CD14-positive monocyte (primary cell): ENCODE measurements at regions not wholly inside any gene's neighbourhood (a gene's known extent, or its start where the extent isn't known, plus 50 kb on each side); places are given as distances from the start of the nearest gene placed in this dataset.

Experiments
- DNase-seq, 3 donors: peaks; one replicate each; pipeline ENCODE4 v3.0.0-alpha.2; 2011 to 2022
- H2AFZ ChIP-seq: 2 replicates; pipeline ENCODE4 v1.6.0; 2012; ENCODE audit warnings: mild to moderate bottlenecking, low read depth, low read length, inconsistent platforms; ENCODE audit not compliant: insufficient read depth, poor library complexity, severe bottlenecking
- H3K27ac ChIP-seq, 2 donors: 1 replicate in 1 of 2; 2 replicates in 1 of 2; pipeline ENCODE4 v1.5.1; 2012 to 2013; ENCODE audit warnings: low read length in 2 of 2, control low read depth in 1 of 2, inconsistent platforms in 1 of 2, low read depth in 1 of 2, mild to moderate bottlenecking in 1 of 2
- H3K27me3 ChIP-seq, 2 donors: one replicate each; pipeline versions ENCODE4 v1.6.0 to v1.6.1; 2011 to 2013; ENCODE audit warnings: low read length in 2 of 2; ENCODE audit not compliant: control insufficient read depth in 2 of 2, insufficient read depth in 2 of 2
- H3K36me3 ChIP-seq, 2 donors: replicated peaks in 1 of 2; 1 replicate in 1 of 2; 2 replicates in 1 of 2; pipeline versions ENCODE4 v1.5.1 to v1.6.1; 2012 to 2013; ENCODE audit warnings: low read length in 2 of 2, control low read depth in 1 of 2, inconsistent platforms in 1 of 2, mild to moderate bottlenecking in 1 of 2; ENCODE audit not compliant: insufficient read depth in 2 of 2, control insufficient read depth in 1 of 2
- H3K4me1 ChIP-seq, 2 donors: 1 replicate in 1 of 2; 2 replicates in 1 of 2; pipeline versions ENCODE4 v1.5.1 to v1.6.1; 2012 to 2013; ENCODE audit warnings: low read length in 2 of 2, control low read depth in 1 of 2, inconsistent platforms in 1 of 2, mild to moderate bottlenecking in 1 of 2, moderate library complexity in 1 of 2; ENCODE audit not compliant: insufficient read depth in 2 of 2, control insufficient read depth in 1 of 2
- H3K4me2 ChIP-seq: replicated peaks from 2 replicates; pipeline ENCODE3; 2012; ENCODE audit warnings: low read length, moderate library complexity, mild to moderate bottlenecking; ENCODE audit not compliant: poor library complexity, severe bottlenecking; ENCODE audit errors: extremely low read depth
- H3K4me3 ChIP-seq, 3 experiments: fragments of 200-600 bp in 1 of 3; sonication (generic) in 1 of 3; replicated peaks in 1 of 3; 1 replicate in 2 of 3; 2 replicates in 1 of 3; pipeline ENCODE4 v1.5.1; 2011 to 2013; ENCODE audit warnings: low read length in 3 of 3, mild to moderate bottlenecking in 3 of 3, control low read depth in 2 of 3, low read depth in 2 of 3, inconsistent platforms in 1 of 3, moderate library complexity in 1 of 3
- H3K79me2 ChIP-seq: 2 replicates; pipeline ENCODE4 v1.6.0; 2012; ENCODE audit warnings: mild to moderate bottlenecking, control low read depth, inconsistent platforms, low read length, moderate library complexity; ENCODE audit not compliant: insufficient read depth
- H3K9ac ChIP-seq: 2 replicates; pipeline ENCODE4 v1.6.0; 2017; ENCODE audit warnings: low read length, mild to moderate bottlenecking; ENCODE audit not compliant: insufficient read depth, poor library complexity, severe bottlenecking
- H3K9me3 ChIP-seq, 2 donors: replicated peaks in 1 of 2; 1 replicate in 1 of 2; 2 replicates in 1 of 2; pipeline versions ENCODE4 v1.5.1 to v1.6.1; 2012 to 2013; ENCODE audit warnings: low read length in 2 of 2, control low read depth in 1 of 2; ENCODE audit not compliant: control insufficient read depth in 1 of 2, insufficient read depth in 1 of 2
- H4K20me1 ChIP-seq: 2 replicates; pipeline ENCODE4 v1.6.0; 2012; ENCODE audit warnings: mild to moderate bottlenecking, low read length, control low read depth, moderate library complexity; ENCODE audit not compliant: insufficient read depth
- H3K27ac Mint-ChIP-seq, 7 donors: one replicate each; pipeline ENCODE4 v1.8.0; 2020; ENCODE audit warnings: mild to moderate bottlenecking in 7 of 7, mixed read lengths in 7 of 7, moderate library complexity in 6 of 7, inconsistent platforms in 2 of 7
- H3K27me3 Mint-ChIP-seq, 3 donors: one replicate each; pipeline ENCODE4 v1.8.0; 2021 to 2022; ENCODE audit warnings: low read depth in 3 of 3, mild to moderate bottlenecking in 3 of 3, mixed read lengths in 3 of 3, moderate library complexity in 3 of 3, inconsistent platforms in 1 of 3
- H3K36me3 Mint-ChIP-seq, 2 donors: one replicate each; pipeline ENCODE4 v1.8.0; 2020; ENCODE audit warnings: mixed read lengths in 2 of 2, inconsistent platforms in 1 of 2, mild to moderate bottlenecking in 1 of 2
- H3K4me1 Mint-ChIP-seq: one replicate; pipeline ENCODE4 v1.8.0; 2020; ENCODE audit warnings: mild to moderate bottlenecking, mixed read lengths
- H3K4me3 Mint-ChIP-seq, 2 donors: one replicate each; pipeline ENCODE4 v1.8.0; 2020; ENCODE audit warnings: mild to moderate bottlenecking in 2 of 2, mixed read lengths in 2 of 2, moderate library complexity in 1 of 2
- H3K9me3 Mint-ChIP-seq, 7 donors: one replicate each; pipeline ENCODE4 v1.8.0; 2020 to 2022; ENCODE audit warnings: mixed read lengths in 7 of 7, mild to moderate bottlenecking in 6 of 7, moderate library complexity in 6 of 7, inconsistent platforms in 2 of 7
- CTCF ChIP-seq: fragments of 200-600 bp; IDR thresholded peaks from one replicate; pipeline ENCODE4 v1.8.0; 2022; ENCODE audit warnings: antibody characterized with exemption, mild to moderate bottlenecking
- WGBS: methylation state at CpG from one replicate; pipeline ENCODE4 v1.1.5; 2013; ENCODE audit warnings: missing lambda C conversion rate; ENCODE audit not compliant: insufficient coverage; 5-methylcytosine and 5-hydroxymethylcytosine counted together
- intact Hi-C, 2 donors: fragments of 100-400 bp; cut with micrococcal nuclease; formaldehyde crosslinking; loops; one replicate each; pipeline versions ENCODE4 v1.15.0 to v1.15.1; 2023

DNA sequence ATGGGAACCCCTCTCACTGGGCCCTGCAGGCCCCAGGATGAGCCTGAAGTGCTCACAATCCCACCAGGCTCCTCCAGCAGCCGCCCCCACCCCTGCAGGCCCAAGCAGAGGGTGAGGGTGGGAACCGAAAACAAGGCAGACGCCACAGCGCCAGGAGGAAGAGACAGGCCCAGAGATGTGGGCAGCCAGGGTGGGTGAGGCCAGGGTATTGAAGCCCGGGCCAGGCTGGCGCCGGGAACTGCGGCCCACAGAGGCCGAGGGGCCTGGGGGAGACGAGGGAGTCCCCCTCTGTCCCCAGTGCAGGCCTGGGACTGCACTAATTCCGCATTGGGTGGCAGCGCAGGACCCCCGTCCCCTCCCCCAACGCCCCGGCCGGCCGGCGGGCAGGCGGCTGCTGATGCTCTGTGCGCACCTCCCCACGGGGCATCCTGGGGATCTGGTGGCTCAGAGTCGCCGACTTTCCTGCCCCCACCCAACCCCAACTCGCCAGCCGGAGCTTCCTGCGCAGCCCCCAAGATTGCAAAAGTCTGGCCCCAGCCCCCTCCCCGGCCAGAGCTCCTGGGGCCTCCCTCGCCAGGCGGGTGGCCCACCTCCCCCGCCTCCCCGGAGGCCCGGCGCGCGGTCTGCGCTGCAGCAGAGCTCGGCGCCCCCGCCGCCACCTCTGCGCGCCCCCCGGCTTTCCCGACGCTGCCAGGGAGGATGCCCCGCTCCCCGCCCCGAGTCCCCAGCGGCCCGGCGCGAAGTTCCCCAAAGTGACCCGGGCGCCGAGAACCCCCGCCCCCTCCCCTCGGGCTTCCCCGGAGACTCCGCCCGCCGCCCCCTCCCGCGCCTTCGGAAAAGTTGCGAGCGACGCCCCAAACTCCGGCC, 107.8 kb downstream of the ENGASE start:
- Mint-ChIP-seq H3K27ac (no peak overlapping the region), H3K36me3 (no peaks in the 10 kb centered on the region), H3K4me1 (peaks cover 3% of the 10 kb centered on the region), H3K9me3 (peaks cover 0 to 2% (median 0%) of the 10 kb centered on the region in 7 donors), H3K4me3 (peak overlapping the region in 1 of 2 donors; percentile 78), H3K27me3 (peaks cover 24 to 51% (median 38%) of the 10 kb centered on the region in 3 donors)
- WGBS: 4% methylated on average over 41 of the region's 68 CpGs
- intact Hi-C loops: no loop called here
- TF ChIP-seq CTCF: no peak
- DNase-seq: no peak
- Histone ChIP-seq H4K20me1 (no peaks in the 10 kb centered on the region), H3K4me2 (no peak overlapping the region), H3K27me3 (peaks cover 0 to 36% of the 10 kb centered on the region in 2 donors), H3K36me3 (no peaks in the 10 kb centered on the region), H3K79me2 (no peaks in the 10 kb centered on the region), H3K4me1 (no peaks in the 10 kb centered on the region), H3K4me3 (no peak overlapping the region), H3K9ac (no peak overlapping the region), H2AFZ (no peak overlapping the region), H3K27ac (no peak overlapping the region), H3K9me3 (no peaks in the 10 kb centered on the region)

DNA sequence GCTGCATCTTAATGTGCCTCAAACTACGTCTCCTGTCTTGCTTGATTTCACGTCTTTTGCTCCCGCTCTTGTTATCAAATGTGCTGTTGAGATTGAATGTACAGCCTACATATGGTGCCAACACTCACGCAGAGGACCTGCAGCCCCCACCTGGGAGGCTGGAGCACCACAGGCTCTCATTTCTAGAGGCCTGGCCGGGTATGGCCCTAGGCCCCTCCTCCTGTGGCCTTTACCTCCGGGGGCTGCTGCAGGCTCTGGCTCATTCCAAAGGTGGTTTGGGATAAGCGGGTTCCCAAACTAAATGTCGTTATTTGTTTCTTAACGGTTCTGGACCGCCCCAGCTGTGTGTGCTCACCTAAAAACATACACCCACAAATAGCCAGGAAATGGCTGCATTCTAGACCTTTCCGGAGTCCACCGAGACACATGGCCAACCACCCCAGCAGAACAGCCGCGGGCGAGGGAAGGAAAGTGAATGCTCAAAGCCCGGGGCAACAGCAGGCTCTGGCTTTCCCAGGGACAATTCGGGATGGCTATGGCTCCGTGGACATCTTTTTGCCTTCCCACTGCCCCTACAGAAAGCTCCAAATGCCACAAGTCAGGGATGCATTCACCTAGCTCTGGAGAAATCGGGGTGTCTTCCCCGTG, 105.9 kb downstream of the ENGASE start:
- Mint-ChIP-seq H3K4me3 (no peak overlapping the region), H3K36me3 (no peaks in the 10 kb centered on the region), H3K27ac (no peak overlapping the region), H3K27me3 (peaks cover 29 to 49% (median 36%) of the 10 kb centered on the region in 3 donors), H3K9me3 (peaks cover 0 to 2% (median 0%) of the 10 kb centered on the region in 7 donors), H3K4me1 (peaks cover 3% of the 10 kb centered on the region)
- no peak overlapping the region for H3K4me2 ChIP-seq
- TF ChIP-seq CTCF: no peak
- no peak overlapping the region for H2AFZ ChIP-seq
- H3K79me2 ChIP-seq: no peaks in the 10 kb centered on the region
- H3K36me3 ChIP-seq: no peaks in the 10 kb centered on the region
- H4K20me1 ChIP-seq: no peaks in the 10 kb centered on the region
- no peak overlapping the region for H3K9ac ChIP-seq
- H3K27ac ChIP-seq: no peak overlapping the region
- 91% methylated on average over 15 of the region's 20 CpGs for WGBS
- H3K4me1 ChIP-seq: no peaks in the 10 kb centered on the region
- DNase-seq: no peak
- H3K4me3 ChIP-seq: no peak overlapping the region
- H3K9me3 ChIP-seq: no peaks in the 10 kb centered on the region
- peaks cover 0 to 34% of the 10 kb centered on the region in 2 donors for H3K27me3 ChIP-seq
- intact Hi-C loops: no loop called here
